AG20443 (cell line): ENCODE measurements at regions not wholly inside any gene's neighbourhood (a gene's known extent, or its start where the extent isn't known, plus 50 kb on each side); places are given as distances from the start of the nearest gene placed in this dataset.

Experiments
- DNase-seq: peaks from one replicate; pipeline ENCODE4 v3.0.0; 2012; ENCODE audit warnings: low spot score, mixed read lengths

- no peak for DNase-seq
Observed at GRCh38 chr1:29707796-29708195, 471.5 kb downstream of the PTPRU start.

- DNase-seq, result peak; percentile 81
Observed at GRCh38 chr1:29706936-29707335, 470.6 kb downstream of the PTPRU start.

GRCh38 chr1:29704430-29704829 lies 468.1 kb downstream of the PTPRU start:
- DNase-seq, result no peak

- peak; percentile 86 for DNase-seq
Observed at GRCh38 chr1:29703596-29704370, 467.5 kb downstream of the PTPRU start.

GRCh38 chr1:29700491-29700890 lies 464.2 kb downstream of the PTPRU start:
- DNase-seq, result no peak

GRCh38 chr1:29698626-29699025 lies 462.3 kb downstream of the PTPRU start:
- DNase-seq, result no peak

GRCh38 chr1:29698033-29698432 lies 461.7 kb downstream of the PTPRU start:
- DNase-seq, result peak; percentile 88

- no peak for DNase-seq
Observed at GRCh38 chr1:29697391-29697780, 461.1 kb downstream of the PTPRU start.

- no peak for DNase-seq
Observed at GRCh38 chr1:29696656-29697390, 460.5 kb downstream of the PTPRU start.

- DNase-seq, result no peak
Observed at GRCh38 chr1:29695803-29696202, 459.5 kb downstream of the PTPRU start.

GRCh38 chr1:29695036-29695435 lies 458.7 kb downstream of the PTPRU start:
- DNase-seq, result no peak

- no peak for DNase-seq
Observed at GRCh38 chr1:29691499-29691898, 455.2 kb downstream of the PTPRU start.

GRCh38 chr1:29690156-29690555 lies 453.8 kb downstream of the PTPRU start:
- no peak for DNase-seq

- DNase-seq, result no peak
Observed at GRCh38 chr1:29689372-29690030, 453.2 kb downstream of the PTPRU start.

- peak; percentile 57 for DNase-seq
Observed at GRCh38 chr1:29688471-29689365, 452.4 kb downstream of the PTPRU start.

- DNase-seq, result peak; percentile 47
Observed at GRCh38 chr1:29687601-29688244, 451.4 kb downstream of the PTPRU start.

- no peak for DNase-seq
Observed at GRCh38 chr1:29687166-29687565, 450.8 kb downstream of the PTPRU start.

- no peak for DNase-seq
Observed at GRCh38 chr1:29686012-29686930, 449.9 kb downstream of the PTPRU start.

- DNase-seq, result no peak
Observed at GRCh38 chr1:29685387-29685786, 449.1 kb downstream of the PTPRU start.

GRCh38 chr1:29684141-29684540 lies 447.8 kb downstream of the PTPRU start:
- no peak for DNase-seq
